Lung (tissue), 11 donors: ENCODE measurements at regions not wholly inside any gene's neighbourhood (a gene's known extent, or its start where the extent isn't known, plus 50 kb on each side); places are given as distances from the start of the nearest gene placed in this dataset.

Experiments used
- ATAC-seq: fragments of 200-7000 bp; cut with Tn5 transposase; one replicate; pipeline ENCODE4 v1.9.1; 2020; ENCODE audit warnings: moderate number of reproducible peaks; ENCODE audit not compliant: insufficient read depth, low FRiP score
- DNase-seq, 3 donors: peaks; one replicate each; pipeline ENCODE4 v3.0.0-alpha.2; 2013 to 2017
- H3K27ac ChIP-seq, 2 donors: one replicate each; pipeline ENCODE4 v1.5.1; 2013; ENCODE audit warnings: mild to moderate bottlenecking in 2 of 2, moderate library complexity in 2 of 2, control low read depth in 1 of 2, inconsistent platforms in 1 of 2, low read depth in 1 of 2, low read length in 1 of 2
- H3K27me3 ChIP-seq, 3 donors: one replicate each; pipeline ENCODE4 v1.5.1; 2013; ENCODE audit warnings: low read length in 2 of 3; ENCODE audit not compliant: control insufficient read depth in 3 of 3, insufficient read depth in 3 of 3
- H3K36me3 ChIP-seq, 4 donors: one replicate each; pipeline ENCODE4 v1.5.1; 2013; ENCODE audit warnings: low read length in 4 of 4, mild to moderate bottlenecking in 1 of 4, moderate library complexity in 1 of 4; ENCODE audit not compliant: control insufficient read depth in 4 of 4, insufficient read depth in 4 of 4
- H3K4me1 ChIP-seq, 5 donors: one replicate each; pipeline ENCODE4 v1.5.1; 2013; ENCODE audit warnings: low read length in 5 of 5, mild to moderate bottlenecking in 2 of 5, moderate library complexity in 1 of 5; ENCODE audit not compliant: control insufficient read depth in 5 of 5, insufficient read depth in 5 of 5
- H3K4me3 ChIP-seq: one replicate; pipeline ENCODE4 v1.5.1; 2013; ENCODE audit warnings: mild to moderate bottlenecking, control low read depth, moderate library complexity
- H3K9ac ChIP-seq, 2 donors: one replicate each; pipeline ENCODE4 v1.5.1; 2013; ENCODE audit warnings: low read length in 2 of 2, control low read depth in 1 of 2; ENCODE audit not compliant: insufficient read depth in 1 of 2
- H3K9me3 ChIP-seq, 4 donors: one replicate each; pipeline ENCODE4 v1.5.1; 2013; ENCODE audit warnings: low read length in 3 of 4, mild to moderate bottlenecking in 1 of 4, moderate library complexity in 1 of 4; ENCODE audit not compliant: control insufficient read depth in 4 of 4, insufficient read depth in 3 of 4
- WGBS, 2 donors: extraction: QIAGEN DNeasy Blood & Tissue Kit; methylation state at CpG; one replicate each; pipeline ENCODE4 v1.1.7; 2013; 5-methylcytosine and 5-hydroxymethylcytosine counted together
- TF ChIP-seq, protein P1 (sequence below): IDR thresholded peaks from 2 replicates; pipeline ENCODE4 v1.5.1; 2012; ENCODE audit warnings: mild to moderate bottlenecking; ENCODE audit errors: control extremely low read depth, extremely low read depth
- donor health status: control.
- donor health status: control.
- donor health status: Bipolar disorder and iron deficiency.
- donor health status: healthy.
- donor health status: DM: yes; HTN: yes; CAD: no.

DNA sequence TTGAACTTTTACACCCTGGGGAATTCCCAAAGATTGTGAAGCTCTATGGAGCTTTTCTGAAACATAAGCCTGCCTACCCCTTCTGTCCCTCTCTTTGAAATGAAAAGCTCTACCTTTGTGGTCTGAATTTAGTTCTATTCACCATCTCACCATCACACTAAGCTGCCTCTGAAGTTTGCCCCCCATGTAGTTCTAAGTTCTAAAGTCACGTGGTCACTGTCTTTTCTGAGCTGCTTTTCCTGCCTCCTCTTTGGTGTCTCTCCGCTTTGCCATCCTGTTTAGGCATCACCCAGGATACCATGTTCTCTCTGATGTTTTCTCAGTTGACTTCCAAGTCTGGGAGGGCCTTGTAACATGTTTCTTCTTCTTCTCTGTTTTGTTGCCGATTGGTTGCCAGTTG is 2206.6 kb downstream of the MAT2B start:
- WGBS, 2 donors: 79 to 83% methylated on average over 3 of the region's 3 CpGs
- Histone ChIP-seq H3K36me3 (no peaks in the 10 kb centered on the region), H3K4me3 (no peak overlapping the region), H3K4me1 (no peaks in the 10 kb centered on the region), H3K27ac (no peak overlapping the region), H3K27me3 (no peaks in the 10 kb centered on the region), H3K9me3 (no peaks in the 10 kb centered on the region), H3K9ac (no peak overlapping the region)
- ATAC-seq (no peak), DNase-seq (no peak)
- TF ChIP-seq, protein P1, sequence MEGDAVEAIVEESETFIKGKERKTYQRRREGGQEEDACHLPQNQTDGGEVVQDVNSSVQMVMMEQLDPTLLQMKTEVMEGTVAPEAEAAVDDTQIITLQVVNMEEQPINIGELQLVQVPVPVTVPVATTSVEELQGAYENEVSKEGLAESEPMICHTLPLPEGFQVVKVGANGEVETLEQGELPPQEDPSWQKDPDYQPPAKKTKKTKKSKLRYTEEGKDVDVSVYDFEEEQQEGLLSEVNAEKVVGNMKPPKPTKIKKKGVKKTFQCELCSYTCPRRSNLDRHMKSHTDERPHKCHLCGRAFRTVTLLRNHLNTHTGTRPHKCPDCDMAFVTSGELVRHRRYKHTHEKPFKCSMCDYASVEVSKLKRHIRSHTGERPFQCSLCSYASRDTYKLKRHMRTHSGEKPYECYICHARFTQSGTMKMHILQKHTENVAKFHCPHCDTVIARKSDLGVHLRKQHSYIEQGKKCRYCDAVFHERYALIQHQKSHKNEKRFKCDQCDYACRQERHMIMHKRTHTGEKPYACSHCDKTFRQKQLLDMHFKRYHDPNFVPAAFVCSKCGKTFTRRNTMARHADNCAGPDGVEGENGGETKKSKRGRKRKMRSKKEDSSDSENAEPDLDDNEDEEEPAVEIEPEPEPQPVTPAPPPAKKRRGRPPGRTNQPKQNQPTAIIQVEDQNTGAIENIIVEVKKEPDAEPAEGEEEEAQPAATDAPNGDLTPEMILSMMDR: no peak

DNA sequence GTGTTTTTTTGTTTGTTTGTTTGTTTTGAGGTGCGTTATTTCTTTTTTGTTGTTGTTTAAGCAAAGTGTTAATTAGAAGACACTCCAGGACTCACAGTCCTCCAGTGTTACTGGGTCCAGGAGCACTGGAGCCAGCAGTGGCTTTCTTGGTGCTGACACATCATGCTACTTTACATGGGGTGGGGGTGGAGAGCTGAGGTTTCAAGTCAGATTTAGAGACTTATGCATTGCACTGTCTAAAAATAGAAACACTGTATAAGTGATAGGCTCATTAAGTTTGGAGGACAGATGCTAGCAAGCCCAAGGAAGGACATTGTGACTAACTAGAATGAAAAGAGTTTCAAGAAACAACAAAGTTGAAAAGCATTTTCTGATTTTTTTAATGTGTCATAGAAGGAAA is 2209.2 kb downstream of the MAT2B start:
- Histone ChIP-seq H3K27me3 (no peaks in the 10 kb centered on the region), H3K4me1 (no peaks in the 10 kb centered on the region), H3K27ac (no peak overlapping the region), H3K9ac (no peak overlapping the region), H3K9me3 (no peaks in the 10 kb centered on the region), H3K36me3 (no peaks in the 10 kb centered on the region), H3K4me3 (no peak overlapping the region)
- ATAC-seq (no peak), DNase-seq (no peak)
- WGBS, 2 donors: 78 to 93% methylated on average over 1 of the region's 1 CpG
- TF ChIP-seq, protein P1: no peak

DNA sequence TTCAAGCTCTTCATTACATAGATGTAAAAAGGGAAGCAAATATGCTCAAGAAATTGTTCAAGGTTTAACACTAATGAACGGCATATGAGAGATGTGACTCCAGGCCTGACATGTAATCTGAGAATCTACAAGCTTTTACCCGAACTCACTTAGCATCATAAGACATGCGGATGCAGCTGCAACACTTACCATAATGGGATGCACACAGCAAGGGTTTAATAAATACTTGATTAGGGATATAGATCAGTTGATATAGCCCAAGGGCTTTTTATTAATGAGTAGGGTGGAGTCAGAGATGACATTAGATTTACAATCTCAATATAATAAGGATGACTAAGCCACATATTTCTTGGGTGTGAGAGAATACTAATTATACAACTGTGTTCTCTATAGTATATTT is 2215.5 kb downstream of the MAT2B start:
- ATAC-seq: no peak
- TF ChIP-seq, protein P1: no peak
- H3K9ac ChIP-seq: no peak overlapping the region
- 90 to 91% methylated on average over 3 of the region's 3 CpGs for WGBS, 2 donors
- no peak overlapping the region for H3K4me3 ChIP-seq
- no peaks in the 10 kb centered on the region for H3K4me1 ChIP-seq
- no peaks in the 10 kb centered on the region for H3K27me3 ChIP-seq
- no peak overlapping the region for H3K27ac ChIP-seq
- H3K36me3 ChIP-seq: no peaks in the 10 kb centered on the region
- no peaks in the 10 kb centered on the region for H3K9me3 ChIP-seq
- no peak for DNase-seq

DNA sequence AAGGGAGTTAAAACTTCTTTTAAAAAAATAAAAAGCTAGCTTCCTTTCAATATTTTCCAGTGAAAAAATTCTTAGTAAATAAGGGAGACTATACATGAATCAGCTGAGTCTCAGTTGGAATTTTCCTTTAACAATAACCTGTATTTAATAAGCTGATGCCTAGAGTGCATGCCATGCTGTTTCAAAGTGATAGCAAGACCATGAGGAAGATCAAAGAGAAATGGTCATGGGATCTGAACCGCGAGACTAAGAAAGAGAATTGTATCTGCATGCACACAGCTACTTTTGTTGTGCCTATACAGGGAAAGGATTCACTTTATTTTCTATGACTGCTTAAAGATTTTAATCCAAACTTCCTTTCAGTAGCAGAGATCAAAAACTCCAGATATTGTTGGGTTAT is 2217.0 kb downstream of the MAT2B start:
- no peaks in the 10 kb centered on the region for H3K4me1 ChIP-seq
- H3K9me3 ChIP-seq: no peaks in the 10 kb centered on the region
- no peak overlapping the region for H3K4me3 ChIP-seq
- H3K27me3 ChIP-seq: no peaks in the 10 kb centered on the region
- no peaks in the 10 kb centered on the region for H3K36me3 ChIP-seq
- whole genome bisulfite sequencing, 2 donors: 93 to 95% methylated on average over 2 of the region's 2 CpGs
- TF ChIP-seq, protein P1: no peak
- ATAC-seq (no peak), DNase-seq (no peak)
- H3K27ac ChIP-seq: no peak overlapping the region
- no peak overlapping the region for H3K9ac ChIP-seq
